Activated CD4-positive, alpha-beta T cell treated with anti-CD3 and anti-CD28 coated beads, Interleukin-2, amount 50 U/mL, for 1 hour (primary cell): ENCODE measurements at regions not wholly inside any gene's neighbourhood (a gene's known extent, or its start where the extent isn't known, plus 50 kb on each side); places are given as distances from the start of the nearest gene placed in this dataset.

Experiments used
- DNase-seq: peaks from one replicate; pipeline ENCODE4 v3.0.0-alpha.2; 2020

GRCh38 chr3:187827723-187828122 lies 82.5 kb upstream of the BCL6 start:
- DNase-seq: no peak

- DNase-seq: no peak
Measured at GRCh38 chr3:187828579-187829452, 83.5 kb upstream of the BCL6 start.

GRCh38 chr3:187830181-187830580 lies 84.9 kb upstream of the BCL6 start:
- DNase-seq: no peak

- DNase-seq: no peak
Measured at GRCh38 chr3:187831125-187832051, 86.1 kb upstream of the BCL6 start.

GRCh38 chr3:187832202-187832601 lies 86.9 kb upstream of the BCL6 start:
- no peak for DNase-seq

- no peak for DNase-seq
Measured at GRCh38 chr3:187833375-187833774, 88.1 kb upstream of the BCL6 start.

- DNase-seq: no peak
Measured at GRCh38 chr3:187833799-187834578, 88.7 kb upstream of the BCL6 start.

- no peak for DNase-seq
Measured at GRCh38 chr3:187836823-187837770, 91.8 kb upstream of the BCL6 start.

GRCh38 chr3:187838016-187838540 lies 92.8 kb upstream of the BCL6 start:
- no peak for DNase-seq

- no peak for DNase-seq
Measured at GRCh38 chr3:187839422-187839821, 94.2 kb upstream of the BCL6 start.

GRCh38 chr3:187840856-187841255 lies 95.6 kb upstream of the BCL6 start:
- no peak for DNase-seq

GRCh38 chr3:187841560-187841959 lies 96.3 kb upstream of the BCL6 start:
- DNase-seq: no peak

GRCh38 chr3:187843654-187844053 lies 98.4 kb upstream of the BCL6 start:
- DNase-seq: no peak

GRCh38 chr3:187844708-187845107 lies 99.4 kb upstream of the BCL6 start:
- no peak for DNase-seq

GRCh38 chr3:187845826-187846225 lies 100.6 kb upstream of the BCL6 start:
- no peak for DNase-seq

- DNase-seq: no peak
Measured at GRCh38 chr3:187848401-187848800, 103.1 kb upstream of the BCL6 start.

- DNase-seq: no peak
Measured at GRCh38 chr3:187849016-187849654, 103.9 kb upstream of the BCL6 start.

- no peak for DNase-seq
Measured at GRCh38 chr3:187850258-187850921, 105.1 kb upstream of the BCL6 start.

GRCh38 chr3:187852842-187853730 lies 107.8 kb upstream of the BCL6 start:
- DNase-seq: no peak
